Loucy (cell line): ENCODE measurements at regions not wholly inside any gene's neighbourhood (a gene's known extent, or its start where the extent isn't known, plus 50 kb on each side); places are given as distances from the start of the nearest gene placed in this dataset.

Experiments
- EZH2phosphoT487 ChIP-seq: fragments of 200-600 bp; IDR thresholded peaks from 2 replicates; pipeline ENCODE4 v1.6.1; 2018; ENCODE audit warnings: antibody characterized with exemption, mild to moderate bottlenecking, moderate library complexity, borderline replicate concordance
- TF ChIP-seq, protein P1 (sequence below): fragments of 200-600 bp; sonication (generic); conservative IDR thresholded peaks from 2 replicates; pipeline ENCODE4 v1.5.1; 2014; ENCODE audit warnings: mild to moderate bottlenecking, antibody characterized with exemption, low read length

DNA sequence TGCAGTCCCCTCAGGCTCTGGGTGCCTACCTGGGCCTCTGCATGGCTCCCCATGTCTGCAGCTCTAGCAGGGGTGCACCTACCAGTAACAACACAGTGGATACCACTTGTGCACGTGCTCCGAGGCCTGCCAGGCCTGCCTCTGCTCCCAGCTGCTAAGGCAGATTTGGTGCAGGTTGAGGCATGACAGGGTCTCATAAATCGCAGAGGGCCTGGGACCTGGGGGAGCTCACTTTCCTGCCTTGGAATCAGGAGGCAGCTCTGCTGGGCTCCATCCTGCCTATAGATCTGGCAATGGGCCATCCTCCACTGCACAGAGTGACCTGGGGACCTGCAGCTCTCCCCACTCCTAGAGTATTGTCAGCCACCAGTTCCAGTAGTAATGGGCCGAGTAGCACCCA is 121.9 kb upstream of the CXCL14 start:
- TF ChIP-seq, protein P1, sequence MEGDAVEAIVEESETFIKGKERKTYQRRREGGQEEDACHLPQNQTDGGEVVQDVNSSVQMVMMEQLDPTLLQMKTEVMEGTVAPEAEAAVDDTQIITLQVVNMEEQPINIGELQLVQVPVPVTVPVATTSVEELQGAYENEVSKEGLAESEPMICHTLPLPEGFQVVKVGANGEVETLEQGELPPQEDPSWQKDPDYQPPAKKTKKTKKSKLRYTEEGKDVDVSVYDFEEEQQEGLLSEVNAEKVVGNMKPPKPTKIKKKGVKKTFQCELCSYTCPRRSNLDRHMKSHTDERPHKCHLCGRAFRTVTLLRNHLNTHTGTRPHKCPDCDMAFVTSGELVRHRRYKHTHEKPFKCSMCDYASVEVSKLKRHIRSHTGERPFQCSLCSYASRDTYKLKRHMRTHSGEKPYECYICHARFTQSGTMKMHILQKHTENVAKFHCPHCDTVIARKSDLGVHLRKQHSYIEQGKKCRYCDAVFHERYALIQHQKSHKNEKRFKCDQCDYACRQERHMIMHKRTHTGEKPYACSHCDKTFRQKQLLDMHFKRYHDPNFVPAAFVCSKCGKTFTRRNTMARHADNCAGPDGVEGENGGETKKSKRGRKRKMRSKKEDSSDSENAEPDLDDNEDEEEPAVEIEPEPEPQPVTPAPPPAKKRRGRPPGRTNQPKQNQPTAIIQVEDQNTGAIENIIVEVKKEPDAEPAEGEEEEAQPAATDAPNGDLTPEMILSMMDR: no peak
- TF ChIP-seq EZH2phosphoT487: no peak
